ENCODE measurements at regions not wholly inside any gene's neighbourhood (a gene's known extent, or its start where the extent isn't known, plus 50 kb on each side); places are given as distances from the start of the nearest gene placed in this dataset.

DNA sequence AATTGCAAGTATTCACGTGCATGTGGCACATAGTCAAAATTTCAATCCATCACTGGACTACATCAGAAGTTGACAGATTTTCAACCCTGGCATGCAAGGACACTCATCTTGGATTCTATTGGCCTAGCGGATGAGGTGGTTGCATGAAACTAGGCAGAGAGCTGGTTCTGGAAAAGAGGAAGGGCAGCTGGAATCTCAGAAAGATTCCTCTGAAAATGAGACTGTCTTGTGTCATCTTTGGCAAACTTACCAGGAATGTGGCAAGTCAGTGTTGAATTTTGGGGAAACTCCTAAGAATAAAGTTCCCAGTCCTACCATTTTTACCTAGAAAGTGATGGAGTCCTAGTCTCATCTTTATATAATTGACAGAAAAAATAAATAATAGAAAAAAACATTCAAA, 384.3 kb upstream of the NR2F2 start:
- TF ChIP-seq ZNF274 (IDR thresholded peaks at IDR 0.05; ENCODE audit: low read depth, low read length) (no peak), YY1 (IDR thresholded peaks at IDR 0.05; ENCODE audit: insufficient read depth, insufficient read length) (no peak), SUZ12 (IDR thresholded peaks at IDR 0.05; ENCODE audit: extremely low read depth, insufficient read depth, insufficient read length) (no peak)
